ENCODE measurements at regions not wholly inside any gene's neighbourhood (a gene's known extent, or its start where the extent isn't known, plus 50 kb on each side); places are given as distances from the start of the nearest gene placed in this dataset.

GRCh38 chr10:118870467-118871243, 115.9 kb upstream of the CACUL1 start (continued):
- TF ChIP-seq RAD21 (IDR thresholded peaks at IDR 0.05; ENCODE audit: low read depth) = no peak
- TF ChIP-seq EZH2phosphoT487 (IDR thresholded peaks at IDR 0.05; ENCODE audit: borderline replicate concordance) = no peak
- TF ChIP-seq EZH2 (IDR thresholded peaks at IDR 0.05) = no peak
- no peak for TF ChIP-seq CBX3 (IDR thresholded peaks at IDR 0.05; ENCODE audit: low read depth)
- TF ChIP-seq JUND (IDR thresholded peaks at IDR 0.05) = no peak
- TF ChIP-seq POLR2AphosphoS5 (IDR thresholded peaks at IDR 0.05; ENCODE audit: low read depth, low read length) = no peak
- TF ChIP-seq SP1 (IDR thresholded peaks at IDR 0.05; ENCODE audit: low read depth) = no peak; the same call in 1 of the 2 replicates
- no peak for TF ChIP-seq YY1 (IDR thresholded peaks at IDR 0.05; ENCODE audit: extremely low read depth, insufficient replicate concordance, low read depth, low read length)
- TF ChIP-seq FOSL1 (IDR thresholded peaks at IDR 0.05; ENCODE audit: low read depth) = no peak

GRCh38 chr10:118871244-118871865, 116.6 kb upstream of the CACUL1 start:
- intact Hi-C loops (cut with micrococcal nuclease) = no loop called here
- H3K4me3 ChIP-seq (replicated peaks in 1 of 2; ENCODE audit: low read depth in 1 of 2, low read length in 2 of 2) = no peak overlapping the region
- no TSS peak for BruUV-seq (replicated peaks)

More at GRCh38 chr10:118871244-118871865, 116.6 kb upstream of the CACUL1 start:
- H4K20me1 ChIP-seq (ENCODE audit: insufficient read depth) = no peaks in the 10 kb centered on the region
- POLR2A ChIA-PET = no interaction called here
- no peak overlapping the region for H3K27ac ChIP-seq (ENCODE audit: low read depth, low read length)
- no peaks in the 10 kb centered on the region for H3K79me2 ChIP-seq (ENCODE audit: insufficient read depth, low read length)
- no peak overlapping the region for H2AFZ ChIP-seq (ENCODE audit: low read depth, low read length, poor library complexity, severe bottlenecking)
- no peaks in the 10 kb centered on the region for H3K9me2 ChIP-seq (ENCODE audit: insufficient read depth)
- no peak overlapping the region for H3K9ac ChIP-seq (ENCODE audit: low read length)
- TF ChIP-seq EGR1 (IDR thresholded peaks at IDR 0.05; ENCODE audit: low read depth) (no peak), POLR2AphosphoS5 (IDR thresholded peaks at IDR 0.05; ENCODE audit: low read depth, low read length) (no peak), ELF1 (IDR thresholded peaks at IDR 0.05; ENCODE audit: borderline replicate concordance, low read depth) (no peak), SP1 (IDR thresholded peaks at IDR 0.05; ENCODE audit: low read depth) (no peak), SIN3A (IDR thresholded peaks at IDR 0.05; ENCODE audit: low read depth) (no peak), POLR2A (IDR thresholded peaks at IDR 0.05; ENCODE audit: borderline replicate concordance, extremely low read depth, insufficient read depth, insufficient read length) (no peak), MAX (IDR thresholded peaks at IDR 0.05) (no peak), CBX3 (IDR thresholded peaks at IDR 0.05; ENCODE audit: low read depth) (no peak), CTCF (IDR thresholded peaks at IDR 0.05 in 2 of 3, conservative IDR thresholded peaks at IDR 0.05 in 1 of 3; ENCODE audit: borderline replicate concordance in 1 of 3, insufficient read depth in 1 of 3, low read depth in 2 of 3, low read length in 2 of 3) (no peak), CEBPB (IDR thresholded peaks at IDR 0.05; ENCODE audit: low read depth) (no peak), ZBTB33 (IDR thresholded peaks at IDR 0.05; ENCODE audit: extremely low read depth, insufficient replicate concordance, low read length) (no peak), SRF (IDR thresholded peaks at IDR 0.05; ENCODE audit: low read depth) (no peak), EZH2 (IDR thresholded peaks at IDR 0.05) (no peak), YY1 (IDR thresholded peaks at IDR 0.05; ENCODE audit: extremely low read depth, insufficient replicate concordance, low read depth, low read length) (no peak)
- ATAC-seq (no peak), DNase-seq (ENCODE audit: low read depth, low spot score) (no peak)
- H3K36me3 ChIP-seq (ENCODE audit: control insufficient read depth in 1 of 2, insufficient read depth in 2 of 2, low read length in 2 of 2) = no peaks in the 10 kb centered on the region
- H3K4me1 ChIP-seq (ENCODE audit: control insufficient read depth in 1 of 2, insufficient read depth in 2 of 2, low read length in 2 of 2) = peaks cover 9 to 10% of the 10 kb centered on the region in 2 experiments
- H3K4me2 ChIP-seq (ENCODE audit: low read length) = peak overlapping the region; percentile 26; the same call in 1 of the 2 replicates
- RAD21 ChIA-PET (ENCODE audit: low non-redundant PET in 1 of 2, low total read pairs in 2 of 2, uncharacterized antibody in 2 of 2, unreplicated experiment in 2 of 2) = no interaction called here
- no peaks in the 10 kb centered on the region for H3K9me3 ChIP-seq (ENCODE audit: control insufficient read depth in 1 of 2, insufficient read depth in 1 of 2, low read depth in 1 of 2, low read length in 2 of 2)
- H3K27me3 ChIP-seq (ENCODE audit: insufficient read depth, low read length) = no peaks in the 10 kb centered on the region
- CTCF ChIA-PET = interaction anchor here (1.4 kb wide), 1 partner anchor 10 kb away, joined by 3 read pairs; no protein-coding TSS in a partner anchor

Data from HCT116 (cell line).